ENCODE measurements at regions not wholly inside any gene's neighbourhood (a gene's known extent, or its start where the extent isn't known, plus 50 kb on each side); places are given as distances from the start of the nearest gene placed in this dataset.

- no peak for FAIRE-seq
These were observed 278.2 kb upstream of the STT3B start for GRCh38 chr3:31254483-31254882.

- FAIRE-seq: no peak
These were observed 277.6 kb upstream of the STT3B start for GRCh38 chr3:31255007-31255581.

- FAIRE-seq: no peak
These were observed 270.5 kb upstream of the STT3B start for GRCh38 chr3:31262201-31262600.

- no peak for FAIRE-seq
These were observed 268.8 kb upstream of the STT3B start for GRCh38 chr3:31263897-31264296.

- FAIRE-seq: no peak
These were observed 266.9 kb upstream of the STT3B start for GRCh38 chr3:31265646-31266428.

GRCh38 chr3:31268868-31269267, 263.9 kb upstream of the STT3B start:
- no peak for FAIRE-seq

GRCh38 chr3:31270010-31270409, 262.7 kb upstream of the STT3B start:
- FAIRE-seq: no peak

- no peak for FAIRE-seq
These were observed 258.2 kb upstream of the STT3B start for GRCh38 chr3:31274326-31275024.

- FAIRE-seq: no peak
These were observed 257.6 kb upstream of the STT3B start for GRCh38 chr3:31275038-31275572.

- no peak for FAIRE-seq
These were observed 257.1 kb upstream of the STT3B start for GRCh38 chr3:31275583-31275982.

- FAIRE-seq: no peak
These were observed 255.1 kb upstream of the STT3B start for GRCh38 chr3:31277582-31277981.

- no peak for FAIRE-seq
These were observed 254.2 kb upstream of the STT3B start for GRCh38 chr3:31278532-31278931.

- no peak for FAIRE-seq
These were observed 247.9 kb upstream of the STT3B start for GRCh38 chr3:31284776-31285175.

- no peak for FAIRE-seq
These were observed 246.8 kb upstream of the STT3B start for GRCh38 chr3:31285833-31286486.

GRCh38 chr3:31288224-31288623, 244.5 kb upstream of the STT3B start:
- no peak for FAIRE-seq

GRCh38 chr3:31288641-31289100, 244.1 kb upstream of the STT3B start:
- FAIRE-seq: no peak

- FAIRE-seq: no peak
These were observed 243.1 kb upstream of the STT3B start for GRCh38 chr3:31289584-31289983.

- FAIRE-seq: no peak
These were observed 242.7 kb upstream of the STT3B start for GRCh38 chr3:31290046-31290445.

- no peak for FAIRE-seq
These were observed 240.9 kb upstream of the STT3B start for GRCh38 chr3:31291818-31292217.

- no peak for FAIRE-seq
These were observed 238.1 kb upstream of the STT3B start for GRCh38 chr3:31294430-31295149.

- FAIRE-seq: no peak
These were observed 237.5 kb upstream of the STT3B start for GRCh38 chr3:31295150-31295765.

- no peak for FAIRE-seq
These were observed 234.9 kb upstream of the STT3B start for GRCh38 chr3:31297726-31298298.

Measured in TTC549 (cell line).